H1 (cell line): ENCODE measurements at regions not wholly inside any gene's neighbourhood (a gene's known extent, or its start where the extent isn't known, plus 50 kb on each side); places are given as distances from the start of the nearest gene placed in this dataset.

Experiments used
- CBX8 ChIP-seq: fragments of 300-800, 300-1000 bp; sonication (generic); IDR thresholded peaks from 2 replicates; pipeline ENCODE4 v1.7.1; 2016; ENCODE audit warnings: low read depth, low read length, borderline replicate concordance
- CTBP2 ChIP-seq: IDR thresholded peaks from 2 replicates; pipeline ENCODE4 v1.7.0; 2011; ENCODE audit warnings: borderline replicate concordance, mild to moderate bottlenecking, moderate library complexity, mixed read lengths, low read length; ENCODE audit not compliant: insufficient read depth, insufficient read length
- FOSL1 ChIP-seq: IDR thresholded peaks from 2 replicates; pipeline ENCODE4 v1.6.1; 2011; ENCODE audit warnings: mild to moderate bottlenecking, low read depth, low read length, moderate library complexity; ENCODE audit not compliant: insufficient read depth
- HDAC6 ChIP-seq: IDR thresholded peaks from one replicate; pipeline ENCODE4 v1.7.1; 2012; ENCODE audit warnings: low read depth, mild to moderate bottlenecking, inconsistent platforms, low read length, moderate library complexity
- SP4 ChIP-seq: IDR thresholded peaks from 2 replicates; pipeline ENCODE4 v1.6.1; 2012; ENCODE audit warnings: low read length, inconsistent platforms
- TAF7 ChIP-seq: optimal IDR thresholded peaks from 2 replicates; pipeline ENCODE3; 2011; ENCODE audit warnings: low read depth, mild to moderate bottlenecking, inconsistent platforms, low read length, moderate library complexity, borderline replicate concordance
- TEAD4 ChIP-seq: IDR thresholded peaks from 2 replicates; pipeline ENCODE4 v1.6.1; 2012; ENCODE audit warnings: low read depth, low read length, inconsistent platforms, mixed read lengths
- TF ChIP-seq, protein P1 (sequence below): fragments of 300-600 bp; sonication (generic); IDR thresholded peaks from 2 replicates; pipeline ENCODE4 v1.7.1; 2012; ENCODE audit warnings: low read length, moderate library complexity, mild to moderate bottlenecking, inconsistent platforms; ENCODE audit not compliant: insufficient replicate concordance
- TF ChIP-seq, protein P2 (sequence below), 3 experiments: IDR thresholded peaks; 1 replicate in 2 of 3; 2 replicates in 1 of 3; pipeline versions ENCODE4 v1.5.1 to v1.6.1; 2011; ENCODE audit warnings: low read length in 3 of 3, mild to moderate bottlenecking in 3 of 3, inconsistent platforms in 2 of 3, low read depth in 1 of 3, moderate library complexity in 1 of 3; ENCODE audit not compliant: insufficient read depth in 1 of 3; ENCODE audit errors: control extremely low read depth in 1 of 3

- TF ChIP-seq, protein P1, sequence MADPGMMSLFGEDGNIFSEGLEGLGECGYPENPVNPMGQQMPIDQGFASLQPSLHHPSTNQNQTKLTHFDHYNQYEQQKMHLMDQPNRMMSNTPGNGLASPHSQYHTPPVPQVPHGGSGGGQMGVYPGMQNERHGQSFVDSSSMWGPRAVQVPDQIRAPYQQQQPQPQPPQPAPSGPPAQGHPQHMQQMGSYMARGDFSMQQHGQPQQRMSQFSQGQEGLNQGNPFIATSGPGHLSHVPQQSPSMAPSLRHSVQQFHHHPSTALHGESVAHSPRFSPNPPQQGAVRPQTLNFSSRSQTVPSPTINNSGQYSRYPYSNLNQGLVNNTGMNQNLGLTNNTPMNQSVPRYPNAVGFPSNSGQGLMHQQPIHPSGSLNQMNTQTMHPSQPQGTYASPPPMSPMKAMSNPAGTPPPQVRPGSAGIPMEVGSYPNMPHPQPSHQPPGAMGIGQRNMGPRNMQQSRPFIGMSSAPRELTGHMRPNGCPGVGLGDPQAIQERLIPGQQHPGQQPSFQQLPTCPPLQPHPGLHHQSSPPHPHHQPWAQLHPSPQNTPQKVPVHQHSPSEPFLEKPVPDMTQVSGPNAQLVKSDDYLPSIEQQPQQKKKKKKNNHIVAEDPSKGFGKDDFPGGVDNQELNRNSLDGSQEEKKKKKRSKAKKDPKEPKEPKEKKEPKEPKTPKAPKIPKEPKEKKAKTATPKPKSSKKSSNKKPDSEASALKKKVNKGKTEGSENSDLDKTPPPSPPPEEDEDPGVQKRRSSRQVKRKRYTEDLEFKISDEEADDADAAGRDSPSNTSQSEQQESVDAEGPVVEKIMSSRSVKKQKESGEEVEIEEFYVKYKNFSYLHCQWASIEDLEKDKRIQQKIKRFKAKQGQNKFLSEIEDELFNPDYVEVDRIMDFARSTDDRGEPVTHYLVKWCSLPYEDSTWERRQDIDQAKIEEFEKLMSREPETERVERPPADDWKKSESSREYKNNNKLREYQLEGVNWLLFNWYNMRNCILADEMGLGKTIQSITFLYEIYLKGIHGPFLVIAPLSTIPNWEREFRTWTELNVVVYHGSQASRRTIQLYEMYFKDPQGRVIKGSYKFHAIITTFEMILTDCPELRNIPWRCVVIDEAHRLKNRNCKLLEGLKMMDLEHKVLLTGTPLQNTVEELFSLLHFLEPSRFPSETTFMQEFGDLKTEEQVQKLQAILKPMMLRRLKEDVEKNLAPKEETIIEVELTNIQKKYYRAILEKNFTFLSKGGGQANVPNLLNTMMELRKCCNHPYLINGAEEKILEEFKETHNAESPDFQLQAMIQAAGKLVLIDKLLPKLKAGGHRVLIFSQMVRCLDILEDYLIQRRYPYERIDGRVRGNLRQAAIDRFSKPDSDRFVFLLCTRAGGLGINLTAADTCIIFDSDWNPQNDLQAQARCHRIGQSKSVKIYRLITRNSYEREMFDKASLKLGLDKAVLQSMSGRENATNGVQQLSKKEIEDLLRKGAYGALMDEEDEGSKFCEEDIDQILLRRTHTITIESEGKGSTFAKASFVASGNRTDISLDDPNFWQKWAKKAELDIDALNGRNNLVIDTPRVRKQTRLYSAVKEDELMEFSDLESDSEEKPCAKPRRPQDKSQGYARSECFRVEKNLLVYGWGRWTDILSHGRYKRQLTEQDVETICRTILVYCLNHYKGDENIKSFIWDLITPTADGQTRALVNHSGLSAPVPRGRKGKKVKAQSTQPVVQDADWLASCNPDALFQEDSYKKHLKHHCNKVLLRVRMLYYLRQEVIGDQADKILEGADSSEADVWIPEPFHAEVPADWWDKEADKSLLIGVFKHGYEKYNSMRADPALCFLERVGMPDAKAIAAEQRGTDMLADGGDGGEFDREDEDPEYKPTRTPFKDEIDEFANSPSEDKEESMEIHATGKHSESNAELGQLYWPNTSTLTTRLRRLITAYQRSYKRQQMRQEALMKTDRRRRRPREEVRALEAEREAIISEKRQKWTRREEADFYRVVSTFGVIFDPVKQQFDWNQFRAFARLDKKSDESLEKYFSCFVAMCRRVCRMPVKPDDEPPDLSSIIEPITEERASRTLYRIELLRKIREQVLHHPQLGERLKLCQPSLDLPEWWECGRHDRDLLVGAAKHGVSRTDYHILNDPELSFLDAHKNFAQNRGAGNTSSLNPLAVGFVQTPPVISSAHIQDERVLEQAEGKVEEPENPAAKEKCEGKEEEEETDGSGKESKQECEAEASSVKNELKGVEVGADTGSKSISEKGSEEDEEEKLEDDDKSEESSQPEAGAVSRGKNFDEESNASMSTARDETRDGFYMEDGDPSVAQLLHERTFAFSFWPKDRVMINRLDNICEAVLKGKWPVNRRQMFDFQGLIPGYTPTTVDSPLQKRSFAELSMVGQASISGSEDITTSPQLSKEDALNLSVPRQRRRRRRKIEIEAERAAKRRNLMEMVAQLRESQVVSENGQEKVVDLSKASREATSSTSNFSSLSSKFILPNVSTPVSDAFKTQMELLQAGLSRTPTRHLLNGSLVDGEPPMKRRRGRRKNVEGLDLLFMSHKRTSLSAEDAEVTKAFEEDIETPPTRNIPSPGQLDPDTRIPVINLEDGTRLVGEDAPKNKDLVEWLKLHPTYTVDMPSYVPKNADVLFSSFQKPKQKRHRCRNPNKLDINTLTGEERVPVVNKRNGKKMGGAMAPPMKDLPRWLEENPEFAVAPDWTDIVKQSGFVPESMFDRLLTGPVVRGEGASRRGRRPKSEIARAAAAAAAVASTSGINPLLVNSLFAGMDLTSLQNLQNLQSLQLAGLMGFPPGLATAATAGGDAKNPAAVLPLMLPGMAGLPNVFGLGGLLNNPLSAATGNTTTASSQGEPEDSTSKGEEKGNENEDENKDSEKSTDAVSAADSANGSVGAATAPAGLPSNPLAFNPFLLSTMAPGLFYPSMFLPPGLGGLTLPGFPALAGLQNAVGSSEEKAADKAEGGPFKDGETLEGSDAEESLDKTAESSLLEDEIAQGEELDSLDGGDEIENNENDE: no peak
- TF ChIP-seq, protein P2, sequence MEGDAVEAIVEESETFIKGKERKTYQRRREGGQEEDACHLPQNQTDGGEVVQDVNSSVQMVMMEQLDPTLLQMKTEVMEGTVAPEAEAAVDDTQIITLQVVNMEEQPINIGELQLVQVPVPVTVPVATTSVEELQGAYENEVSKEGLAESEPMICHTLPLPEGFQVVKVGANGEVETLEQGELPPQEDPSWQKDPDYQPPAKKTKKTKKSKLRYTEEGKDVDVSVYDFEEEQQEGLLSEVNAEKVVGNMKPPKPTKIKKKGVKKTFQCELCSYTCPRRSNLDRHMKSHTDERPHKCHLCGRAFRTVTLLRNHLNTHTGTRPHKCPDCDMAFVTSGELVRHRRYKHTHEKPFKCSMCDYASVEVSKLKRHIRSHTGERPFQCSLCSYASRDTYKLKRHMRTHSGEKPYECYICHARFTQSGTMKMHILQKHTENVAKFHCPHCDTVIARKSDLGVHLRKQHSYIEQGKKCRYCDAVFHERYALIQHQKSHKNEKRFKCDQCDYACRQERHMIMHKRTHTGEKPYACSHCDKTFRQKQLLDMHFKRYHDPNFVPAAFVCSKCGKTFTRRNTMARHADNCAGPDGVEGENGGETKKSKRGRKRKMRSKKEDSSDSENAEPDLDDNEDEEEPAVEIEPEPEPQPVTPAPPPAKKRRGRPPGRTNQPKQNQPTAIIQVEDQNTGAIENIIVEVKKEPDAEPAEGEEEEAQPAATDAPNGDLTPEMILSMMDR (IDR thresholded peaks at IDR 0.05; ENCODE audit: control extremely low read depth in 1 of 3, insufficient read depth in 1 of 3, low read depth in 1 of 3, low read length in 3 of 3): no peak
- TF ChIP-seq CTBP2 (no peak), TEAD4 (no peak), FOSL1 (no peak), HDAC6 (no peak), TAF7 (no peak), CBX8 (no peak), SP4 (no peak)
Measured at GRCh38 chr15:31440754-31441311, 114.2 kb downstream of the KLF13 start (continued).
